ENCODE measurements at regions not wholly inside any gene's neighbourhood (a gene's known extent, or its start where the extent isn't known, plus 50 kb on each side); places are given as distances from the start of the nearest gene placed in this dataset.

GRCh38 chr6:120816794-120817193, 517.5 kb downstream of the TBC1D32 start:
- TF ChIP-seq CTCF (conservative IDR thresholded peaks at IDR 0.05) (no peak), ZFX (IDR thresholded peaks at IDR 0.05) (no peak)

GRCh38 chr6:120805276-120805675, 529.0 kb downstream of the TBC1D32 start:
- TF ChIP-seq ZFX (IDR thresholded peaks at IDR 0.05) (no peak), CTCF (conservative IDR thresholded peaks at IDR 0.05) (no peak)
- H3K27ac ChIP-seq: no peak overlapping the region

More at GRCh38 chr6:120816794-120817193, 517.5 kb downstream of the TBC1D32 start:
- no peak overlapping the region for H3K27ac ChIP-seq

GRCh38 chr6:120804612-120805011, 529.7 kb downstream of the TBC1D32 start:
- H3K27ac ChIP-seq: no peak overlapping the region
- TF ChIP-seq ZFX (IDR thresholded peaks at IDR 0.05): no peak
- no peak for TF ChIP-seq CTCF (conservative IDR thresholded peaks at IDR 0.05)

GRCh38 chr6:120786682-120787081, 547.6 kb downstream of the TBC1D32 start:
- TF ChIP-seq CTCF (conservative IDR thresholded peaks at IDR 0.05) (no peak), ZFX (IDR thresholded peaks at IDR 0.05) (no peak)
- no peak overlapping the region for H3K27ac ChIP-seq

GRCh38 chr6:120786256-120786655, 548.0 kb downstream of the TBC1D32 start:
- TF ChIP-seq ZFX (IDR thresholded peaks at IDR 0.05) (no peak), CTCF (conservative IDR thresholded peaks at IDR 0.05) (no peak)
- no peak overlapping the region for H3K27ac ChIP-seq

GRCh38 chr6:120785459-120786086, 548.7 kb downstream of the TBC1D32 start:
- H3K27ac ChIP-seq: no peak overlapping the region
- TF ChIP-seq ZFX (IDR thresholded peaks at IDR 0.05) (no peak), CTCF (conservative IDR thresholded peaks at IDR 0.05) (no peak)

GRCh38 chr6:120779441-120779840, 554.8 kb downstream of the TBC1D32 start:
- no peak for TF ChIP-seq CTCF (conservative IDR thresholded peaks at IDR 0.05)
- TF ChIP-seq ZFX (IDR thresholded peaks at IDR 0.05): no peak
- H3K27ac ChIP-seq: no peak overlapping the region

Data from C4-2B (cell line).